Esophagus muscularis mucosa (tissue), 4 donors: ENCODE measurements at regions not wholly inside any gene's neighbourhood (a gene's known extent, or its start where the extent isn't known, plus 50 kb on each side); places are given as distances from the start of the nearest gene placed in this dataset.

Experiments used
- DNase-seq: peaks from one replicate; pipeline ENCODE4 v3.0.0-alpha.2; 2017; ENCODE audit errors: extremely low spot score
- H3K27ac ChIP-seq, 4 donors: fragments of 200-600 bp; sonication (generic); replicated peaks in 1 of 4; 1 replicate in 3 of 4; 2 replicates in 1 of 4; pipeline ENCODE4 v1.5.1; 2016 to 2019; ENCODE audit warnings: mild to moderate bottlenecking in 1 of 4
- H3K27me3 ChIP-seq, 4 donors: fragments of 200-600 bp; sonication (generic); one replicate each; pipeline versions ENCODE4 v1.5.1 to v1.6.0; 2016 to 2019
- H3K36me3 ChIP-seq, 4 donors: fragments of 200-600 bp; sonication (generic); one replicate each; pipeline ENCODE4 v1.5.1; 2016 to 2019
- H3K4me1 ChIP-seq, 4 donors: fragments of 200-600 bp; sonication (generic); one replicate each; pipeline ENCODE4 v1.5.1; 2016 to 2019
- H3K4me3 ChIP-seq, 4 donors: fragments of 200-600 bp; sonication (generic); 1 replicate in 2 of 4; 2 replicates in 2 of 4; pipeline ENCODE4 v1.5.1; 2016 to 2019; ENCODE audit warnings: mild to moderate bottlenecking in 4 of 4, moderate library complexity in 1 of 4
- H3K9me3 ChIP-seq, 4 donors: fragments of 200-600 bp; sonication (generic); 1 replicate in 3 of 4; 2 replicates in 1 of 4; pipeline ENCODE4 v1.5.1; 2016 to 2019
- CTCF ChIP-seq, 3 experiments: fragments of 200-600 bp in 2 of 3; fragments of 450-650 bp in 1 of 3; sonication (generic) in 2 of 3; IDR thresholded peaks; one replicate each; pipeline ENCODE4 v1.5.1; 2017 to 2019; ENCODE audit warnings: antibody characterized with exemption in 3 of 3, mild to moderate bottlenecking in 2 of 3, moderate library complexity in 1 of 3
- EP300 ChIP-seq: sonication (generic); formaldehyde crosslinking; IDR thresholded peaks from one replicate; pipeline ENCODE4 v1.6.1; 2017; ENCODE audit warnings: antibody characterized with exemption
- POLR2A ChIP-seq: fragments of 450-650 bp; IDR thresholded peaks from one replicate; pipeline ENCODE4 v1.6.1; 2017; ENCODE audit warnings: antibody characterized with exemption, moderate library complexity, mild to moderate bottlenecking, low read depth
- POLR2AphosphoS5 ChIP-seq, 2 donors: sonication (generic); formaldehyde crosslinking; IDR thresholded peaks; one replicate each; pipeline ENCODE4 v1.6.1; 2017; ENCODE audit warnings: antibody characterized with exemption in 2 of 2
- WGBS: methylation state at CpG from one replicate; pipeline ENCODE4 v1.1.5; 2018; 5-methylcytosine and 5-hydroxymethylcytosine counted together
- intact Hi-C: fragments of 100-400 bp; cut with DNase I; formaldehyde crosslinking; loops from one replicate; pipeline ENCODE4 v1.15.1; 2023

- no peak overlapping the region for H3K4me3 ChIP-seq
- no peak for TF ChIP-seq CTCF (IDR thresholded peaks at IDR 0.05)
- no peak for TF ChIP-seq EP300
- TF ChIP-seq POLR2AphosphoS5 (IDR thresholded peaks at IDR 0.05): no peak
- no peak for DNase-seq
- 87% methylated on average over 3 of the region's 3 CpGs for WGBS
- H3K9me3 ChIP-seq: peaks cover 0 to 14% (median 4%) of the 10 kb centered on the region in 4 donors
- no peaks in the 10 kb centered on the region for H3K27me3 ChIP-seq
- no peak overlapping the region for H3K27ac ChIP-seq
- no peaks in the 10 kb centered on the region for H3K4me1 ChIP-seq
- intact Hi-C loops: no loop called here
- no peaks in the 10 kb centered on the region for H3K36me3 ChIP-seq
Observed at GRCh38 chr1:87927391-87928280, 599.0 kb downstream of the LMO4 start.

GRCh38 chr1:87928623-87929022, 599.9 kb downstream of the LMO4 start:
- Histone ChIP-seq H3K4me1 (no peaks in the 10 kb centered on the region), H3K27ac (no peak overlapping the region), H3K9me3 (peaks cover 0 to 14% (median 4%) of the 10 kb centered on the region in 4 donors), H3K4me3 (no peak overlapping the region), H3K36me3 (no peaks in the 10 kb centered on the region), H3K27me3 (no peaks in the 10 kb centered on the region)
- no peak for TF ChIP-seq CTCF (IDR thresholded peaks at IDR 0.05)
- no peak for TF ChIP-seq EP300
- TF ChIP-seq POLR2A: no peak
- no peak for TF ChIP-seq POLR2AphosphoS5 (IDR thresholded peaks at IDR 0.05)
- intact Hi-C loops: no loop called here
- no peak for DNase-seq
- 73% methylated on average over 1 of the region's 1 CpG for WGBS

GRCh38 chr1:87929906-87930305, 601.2 kb downstream of the LMO4 start:
- DNase-seq: no peak
- H3K36me3 ChIP-seq: no peaks in the 10 kb centered on the region
- H3K9me3 ChIP-seq: peaks cover 0 to 14% (median 4%) of the 10 kb centered on the region in 4 donors
- H3K27me3 ChIP-seq: no peaks in the 10 kb centered on the region
- H3K27ac ChIP-seq: no peak overlapping the region
- TF ChIP-seq POLR2A (no peak), CTCF (IDR thresholded peaks at IDR 0.05) (no peak), POLR2AphosphoS5 (IDR thresholded peaks at IDR 0.05) (no peak), EP300 (no peak)
- 74% methylated on average over 1 of the region's 1 CpG for WGBS
- intact Hi-C loops: no loop called here
- no peak overlapping the region for H3K4me3 ChIP-seq
- H3K4me1 ChIP-seq: no peaks in the 10 kb centered on the region

GRCh38 chr1:87930796-87931195, 602.1 kb downstream of the LMO4 start:
- WGBS: 94% methylated on average over 1 of the region's 1 CpG
- H3K27ac ChIP-seq: no peak overlapping the region
- H3K9me3 ChIP-seq: peaks cover 0 to 14% (median 4%) of the 10 kb centered on the region in 4 donors
- TF ChIP-seq POLR2AphosphoS5 (IDR thresholded peaks at IDR 0.05) (no peak), EP300 (no peak)
- H3K27me3 ChIP-seq: no peaks in the 10 kb centered on the region
- DNase-seq: no peak
- no peaks in the 10 kb centered on the region for H3K4me1 ChIP-seq
- H3K4me3 ChIP-seq: no peak overlapping the region
- no peaks in the 10 kb centered on the region for H3K36me3 ChIP-seq
- intact Hi-C loops: no loop called here

GRCh38 chr1:87933171-87933570, 604.5 kb downstream of the LMO4 start:
- WGBS: 93% methylated on average over 6 of the region's 6 CpGs
- peaks cover 0 to 14% (median 4%) of the 10 kb centered on the region in 4 donors for H3K9me3 ChIP-seq

More at GRCh38 chr1:87933171-87933570, 604.5 kb downstream of the LMO4 start:
- DNase-seq: no peak
- Histone ChIP-seq H3K4me1 (no peaks in the 10 kb centered on the region), H3K36me3 (no peaks in the 10 kb centered on the region), H3K4me3 (no peak overlapping the region), H3K27ac (no peak overlapping the region), H3K27me3 (no peaks in the 10 kb centered on the region)
- TF ChIP-seq POLR2A: no peak
- no peak for TF ChIP-seq EP300
- TF ChIP-seq CTCF (IDR thresholded peaks at IDR 0.05): no peak
- TF ChIP-seq POLR2AphosphoS5 (IDR thresholded peaks at IDR 0.05): no peak
- intact Hi-C loops: no loop called here
